ENCODE measurements at regions not wholly inside any gene's neighbourhood (a gene's known extent, or its start where the extent isn't known, plus 50 kb on each side); places are given as distances from the start of the nearest gene placed in this dataset.

DNA sequence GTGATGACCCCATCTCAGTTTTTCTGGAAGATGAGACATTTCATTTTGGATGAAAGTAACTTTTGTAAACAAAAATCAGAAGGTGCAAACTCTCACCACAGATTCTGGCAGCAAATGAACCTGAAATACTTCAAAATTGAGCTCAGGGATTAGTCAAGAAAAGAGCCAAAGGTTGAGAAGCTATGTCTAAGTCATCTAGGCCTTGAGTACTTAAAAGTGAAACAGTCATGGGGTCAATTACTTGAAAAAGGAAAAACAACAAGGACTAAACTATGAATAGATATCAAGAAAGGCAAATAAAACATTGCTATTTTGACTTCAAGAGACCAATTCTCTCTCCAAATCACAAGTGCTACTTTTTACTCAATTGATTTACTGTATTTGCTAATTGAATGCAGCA is 285.1 kb downstream of the RBM43 start:
- DNase-seq, result no peak

DNA sequence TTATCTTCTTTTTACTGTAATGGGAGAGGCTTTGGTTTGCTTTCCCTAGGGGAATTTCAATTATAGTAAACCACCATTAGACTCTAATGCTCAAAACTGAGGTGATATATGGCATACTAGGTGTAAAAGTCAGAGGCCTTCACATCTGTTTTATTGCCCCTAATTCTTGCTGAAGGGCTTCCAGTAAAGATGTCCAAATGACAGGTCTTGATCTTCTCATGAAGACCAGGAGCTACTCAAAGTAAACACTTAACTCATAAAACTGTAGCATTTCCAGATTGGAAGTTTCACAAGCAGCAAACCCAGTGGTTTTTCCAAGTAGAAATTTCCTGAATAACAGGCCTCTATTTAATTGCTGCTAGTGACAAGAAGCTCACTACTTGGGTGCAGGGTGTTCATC is 286.8 kb downstream of the RBM43 start:
- no peak for DNase-seq

DNA sequence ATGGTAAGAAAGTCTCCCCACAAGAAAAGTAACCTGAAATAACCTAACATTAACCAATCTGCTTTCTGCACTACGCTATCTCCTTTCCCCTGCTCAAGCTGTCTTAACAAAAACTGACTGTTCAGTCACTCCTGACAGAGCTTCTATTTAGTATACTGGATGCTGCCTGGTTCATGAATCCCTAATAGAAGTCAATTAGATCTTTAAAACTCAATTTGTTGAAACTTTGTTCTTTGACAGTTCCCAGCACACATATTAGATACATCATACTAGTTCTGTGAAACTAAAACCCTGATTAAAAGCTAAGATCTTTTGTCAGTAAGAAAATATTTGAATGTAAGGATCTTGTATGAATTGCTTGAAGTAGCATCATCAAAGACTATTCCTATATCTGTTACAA is 287.4 kb downstream of the RBM43 start:
- no peak for DNase-seq

DNA sequence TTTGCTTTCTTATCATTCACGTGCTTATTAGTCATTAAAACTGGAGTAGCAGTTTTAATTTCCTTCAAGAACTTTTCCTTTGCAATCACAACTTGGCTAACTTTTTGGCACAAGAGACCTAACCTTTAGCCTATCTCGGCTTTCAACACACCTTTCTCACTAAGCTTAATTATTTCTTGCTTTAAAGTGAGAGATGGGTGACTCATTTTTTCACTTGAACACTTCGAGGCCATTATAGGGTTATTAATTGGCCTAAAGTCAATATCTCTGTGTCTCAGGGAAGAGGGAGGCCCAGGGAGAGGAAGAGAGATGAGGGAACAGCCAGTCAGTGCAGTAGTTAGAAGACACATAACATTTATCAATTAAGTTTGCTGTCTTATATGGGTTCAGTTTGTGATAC is 289.8 kb downstream of the RBM43 start:
- no peak for DNase-seq

DNA sequence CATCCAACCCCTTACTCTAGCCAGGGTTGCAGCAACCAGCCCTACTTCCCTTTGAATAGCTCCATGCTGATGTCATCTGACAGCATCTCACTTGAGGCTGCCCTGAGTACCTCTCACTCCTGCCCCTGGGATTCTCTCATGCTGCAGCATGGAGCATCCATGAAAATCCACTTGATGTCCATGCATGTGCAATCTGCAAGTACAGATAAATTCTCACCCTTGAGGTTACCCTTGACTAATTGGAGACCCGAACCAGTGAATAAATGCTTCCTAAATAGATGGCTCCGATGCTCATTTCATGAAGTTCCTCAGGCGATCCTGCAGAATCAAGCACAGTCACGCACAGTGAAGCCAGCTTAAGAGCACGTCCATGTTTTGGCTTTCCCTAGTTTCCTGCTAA is 298.3 kb downstream of the RBM43 start:
- DNase-seq, result no peak

DNA sequence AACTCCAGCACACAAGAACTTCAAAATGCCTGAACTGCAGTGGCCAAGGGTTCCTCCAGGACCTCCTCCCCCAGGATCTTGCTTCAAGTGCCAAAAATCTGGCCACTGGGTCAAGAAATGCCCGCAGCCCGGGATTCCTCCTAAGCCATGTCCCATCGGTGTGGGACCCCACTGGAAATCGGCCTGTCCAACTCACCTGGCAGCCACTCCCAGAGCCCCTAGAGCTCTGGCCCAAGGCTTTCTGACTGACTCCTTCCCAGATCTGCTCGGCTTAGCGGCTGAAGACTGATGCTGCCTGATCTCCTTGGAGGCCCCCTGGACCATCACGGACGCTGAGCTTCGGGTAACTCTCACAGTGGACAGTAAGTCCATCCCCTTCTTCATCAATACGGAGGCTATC is 306.4 kb downstream of the RBM43 start:
- no peak for DNase-seq

DNA sequence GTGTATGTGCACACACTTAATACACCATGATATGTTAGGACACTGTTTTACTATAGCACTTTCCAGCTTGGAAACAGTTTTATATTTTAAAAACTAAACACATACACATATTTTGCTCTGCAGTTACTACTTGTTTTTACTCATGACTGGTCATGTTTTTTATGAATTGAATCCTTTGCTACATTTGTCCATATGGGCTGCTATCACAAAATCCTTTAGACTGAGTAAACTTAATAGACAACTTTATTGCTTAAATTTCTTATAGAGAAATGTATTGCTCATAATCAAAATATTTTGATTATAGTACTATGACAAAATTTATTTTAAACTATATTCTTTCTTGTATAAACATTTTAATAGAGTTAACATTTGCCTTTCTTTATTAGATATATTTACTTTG is 314.8 kb downstream of the RBM43 start:
- DNase-seq, result no peak

DNA sequence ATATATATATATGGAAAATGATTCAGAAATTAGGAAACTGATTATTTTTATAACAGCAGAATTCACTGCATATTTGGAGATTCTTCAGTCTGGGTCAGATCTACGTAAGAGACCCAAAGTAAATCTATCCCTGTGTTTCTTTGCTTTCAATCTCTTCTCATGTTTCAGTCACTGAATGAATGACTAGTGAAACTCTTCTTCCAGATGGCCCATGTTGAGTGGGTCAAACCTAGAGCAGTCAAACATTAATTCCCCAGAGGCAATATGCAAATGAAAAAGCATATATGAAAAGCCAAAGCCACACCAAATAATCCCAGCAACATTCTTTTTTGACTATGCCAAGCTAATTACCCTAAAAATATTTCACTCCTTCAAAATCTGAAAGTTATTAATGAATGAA is 317.3 kb downstream of the RBM43 start:
- DNase-seq, result no peak

DNA sequence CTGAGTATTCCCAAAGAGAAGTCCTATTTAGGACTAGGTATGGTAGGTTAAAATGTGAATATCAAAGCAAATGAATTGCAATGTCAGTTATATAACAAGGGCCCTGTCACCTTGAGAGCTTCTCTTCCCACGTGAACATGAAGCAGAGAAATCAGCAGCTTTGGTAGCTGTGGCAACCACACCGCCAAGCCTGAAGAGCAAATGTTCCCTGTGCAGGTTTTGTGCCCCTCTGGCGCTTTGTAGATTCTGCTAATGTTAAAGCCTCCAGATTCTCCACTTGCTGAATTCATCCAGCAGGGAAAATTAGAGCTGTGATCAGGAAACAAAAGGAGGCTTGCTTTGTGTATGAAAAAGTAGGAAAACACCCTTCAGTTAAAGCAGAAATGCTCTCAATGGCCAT is 322.6 kb downstream of the RBM43 start:
- DNase-seq, result no peak

DNA sequence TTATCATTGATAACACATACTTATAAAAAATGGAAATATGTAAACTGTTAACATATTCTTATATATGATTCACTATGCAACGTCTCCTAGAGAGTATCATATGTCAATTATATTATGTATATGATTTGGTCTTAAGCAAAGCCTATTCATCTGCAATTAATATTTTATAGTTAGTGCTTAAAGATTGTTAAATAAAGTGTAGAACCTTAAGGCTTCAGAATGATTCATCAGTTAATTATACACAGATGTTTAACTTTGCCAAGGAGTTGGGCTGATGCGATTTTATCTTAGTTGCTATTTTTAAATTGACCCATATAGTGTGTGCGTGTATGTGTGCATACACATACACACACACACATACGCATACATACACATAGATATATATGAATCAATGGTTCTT is 323.1 kb downstream of the RBM43 start:
- DNase-seq, result no peak

DNA sequence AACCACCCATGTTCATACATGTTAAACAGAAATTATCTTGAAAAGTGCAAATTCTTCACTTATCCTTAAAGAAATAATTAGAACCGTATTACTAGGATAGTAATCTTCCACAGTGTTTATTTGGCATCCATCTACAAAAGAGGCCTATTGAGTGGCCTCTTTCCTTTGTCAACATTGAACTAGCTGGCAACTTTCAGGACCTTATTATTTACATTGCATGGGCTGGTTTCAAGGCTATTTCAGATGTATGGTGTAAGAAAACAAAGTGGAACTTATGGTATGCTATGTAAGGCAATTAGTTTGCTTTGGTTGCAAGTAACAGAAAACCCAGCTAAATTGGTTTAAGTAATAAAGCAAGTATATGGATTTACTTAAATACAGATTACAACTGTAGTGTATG is 324.6 kb downstream of the RBM43 start:
- DNase-seq, result no peak

DNA sequence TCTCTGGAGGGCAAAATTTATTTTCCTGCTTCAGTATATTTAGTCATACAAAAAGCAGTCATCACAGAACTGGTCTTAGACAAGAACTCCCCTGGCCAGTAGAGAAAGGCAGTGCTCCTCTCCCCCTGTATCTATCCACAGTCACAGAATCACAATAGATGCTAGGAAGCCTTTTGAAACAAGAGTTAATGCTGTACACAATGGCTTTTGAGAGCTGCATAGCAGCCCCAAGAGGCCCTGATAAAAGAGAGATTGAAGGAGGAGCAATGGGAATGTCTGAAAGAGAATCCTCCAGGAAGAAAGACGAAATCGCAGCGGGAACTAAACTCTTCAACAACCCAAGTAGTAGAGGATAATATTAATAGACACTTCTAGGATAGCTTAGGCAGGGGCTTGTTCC is 330.2 kb downstream of the RBM43 start:
- no peak for DNase-seq

DNA sequence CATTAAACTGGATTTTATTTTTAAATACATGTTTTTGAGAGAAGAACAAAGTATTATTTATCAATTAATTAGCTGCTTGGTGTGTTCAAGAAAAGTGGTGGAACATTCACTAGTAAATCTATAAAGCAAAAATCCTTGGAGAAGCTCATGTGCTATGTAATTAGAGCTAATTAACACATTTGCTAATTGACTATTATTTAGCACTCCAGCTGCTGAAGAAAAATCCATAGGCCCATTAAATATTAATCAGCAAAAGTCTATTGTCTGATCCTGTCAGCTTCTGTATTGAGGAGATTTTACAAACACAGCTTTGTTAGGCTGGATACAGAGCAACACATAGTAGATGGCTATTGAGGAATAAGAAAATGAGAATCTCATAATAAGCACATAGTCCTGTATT is 336.1 kb downstream of the RBM43 start:
- no peak for DNase-seq

DNA sequence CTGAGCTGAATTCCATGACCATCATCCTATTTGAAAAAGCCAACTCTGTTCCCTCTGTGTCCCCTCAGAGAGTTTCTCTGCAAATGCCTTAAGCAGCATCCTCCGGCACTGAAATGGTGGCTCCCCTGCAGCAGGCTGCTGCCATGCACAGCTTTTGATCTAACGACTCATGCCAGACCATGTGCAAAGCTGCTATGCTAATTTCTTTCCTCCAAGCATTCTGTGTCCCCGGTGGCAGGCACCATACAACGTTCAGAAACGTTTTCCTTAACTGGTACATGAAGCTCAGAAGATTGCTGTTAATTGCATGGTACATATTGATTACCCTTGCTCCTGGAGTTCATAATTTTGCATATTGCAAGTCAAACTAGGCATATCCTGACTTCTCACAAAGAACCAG is 336.8 kb downstream of the RBM43 start:
- no peak for DNase-seq

DNA sequence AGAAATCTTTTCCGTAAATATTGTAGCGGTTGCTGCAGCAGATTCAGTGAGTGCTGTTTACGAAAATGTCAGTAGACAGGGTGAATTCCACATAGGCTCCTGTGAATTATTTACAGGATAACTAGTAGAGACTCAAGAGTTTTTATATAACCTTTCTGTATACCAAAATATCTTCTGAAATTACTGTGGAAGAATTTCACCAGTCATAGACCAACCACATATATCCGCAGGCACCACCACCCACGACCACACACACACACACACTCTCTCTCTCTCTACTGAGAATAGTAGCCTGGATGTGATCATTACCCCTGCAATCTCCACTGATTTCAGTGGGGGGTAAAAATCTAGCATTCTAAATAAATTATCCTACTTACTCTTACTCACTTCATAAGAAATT is 341.8 kb downstream of the RBM43 start:
- DNase-seq, result no peak

DNA sequence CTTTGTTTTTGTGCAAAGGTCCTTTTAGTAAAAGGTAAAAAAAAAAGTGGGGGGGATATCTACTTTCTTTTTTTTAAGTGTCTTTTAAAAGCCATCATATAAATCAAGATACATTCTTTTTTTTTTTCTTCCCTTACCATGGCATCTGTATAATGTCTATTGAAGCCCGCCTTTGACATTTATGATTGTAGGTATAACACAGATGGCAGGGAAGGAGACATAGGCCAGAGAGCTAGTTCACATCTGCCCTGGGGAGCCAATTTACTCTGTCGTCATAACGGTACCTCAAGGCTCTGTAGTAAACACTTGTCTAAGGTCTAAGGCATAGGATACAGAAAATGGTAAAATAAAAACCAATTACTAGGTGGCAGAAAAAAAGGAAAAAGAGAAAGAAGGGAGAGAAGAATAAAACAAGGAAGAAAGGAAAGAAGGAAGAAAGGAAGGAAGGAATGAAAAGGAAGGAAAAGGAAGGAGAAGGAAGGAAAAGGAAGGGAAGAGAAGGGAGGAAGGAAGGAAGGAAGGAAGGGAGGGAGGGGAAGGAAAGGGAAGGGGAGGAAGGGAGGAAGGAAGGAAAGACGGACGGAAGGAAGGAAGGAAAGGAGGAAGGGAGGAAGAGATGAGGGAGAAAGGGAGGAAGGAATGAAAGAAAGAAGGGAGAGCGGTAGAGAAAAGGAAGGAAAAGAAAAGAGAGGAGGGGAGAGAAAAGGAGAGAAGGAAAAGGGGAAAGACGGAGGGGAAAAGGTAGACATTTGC is 343.5 kb downstream of the RBM43 start:
- DNase-seq, result no peak

DNA sequence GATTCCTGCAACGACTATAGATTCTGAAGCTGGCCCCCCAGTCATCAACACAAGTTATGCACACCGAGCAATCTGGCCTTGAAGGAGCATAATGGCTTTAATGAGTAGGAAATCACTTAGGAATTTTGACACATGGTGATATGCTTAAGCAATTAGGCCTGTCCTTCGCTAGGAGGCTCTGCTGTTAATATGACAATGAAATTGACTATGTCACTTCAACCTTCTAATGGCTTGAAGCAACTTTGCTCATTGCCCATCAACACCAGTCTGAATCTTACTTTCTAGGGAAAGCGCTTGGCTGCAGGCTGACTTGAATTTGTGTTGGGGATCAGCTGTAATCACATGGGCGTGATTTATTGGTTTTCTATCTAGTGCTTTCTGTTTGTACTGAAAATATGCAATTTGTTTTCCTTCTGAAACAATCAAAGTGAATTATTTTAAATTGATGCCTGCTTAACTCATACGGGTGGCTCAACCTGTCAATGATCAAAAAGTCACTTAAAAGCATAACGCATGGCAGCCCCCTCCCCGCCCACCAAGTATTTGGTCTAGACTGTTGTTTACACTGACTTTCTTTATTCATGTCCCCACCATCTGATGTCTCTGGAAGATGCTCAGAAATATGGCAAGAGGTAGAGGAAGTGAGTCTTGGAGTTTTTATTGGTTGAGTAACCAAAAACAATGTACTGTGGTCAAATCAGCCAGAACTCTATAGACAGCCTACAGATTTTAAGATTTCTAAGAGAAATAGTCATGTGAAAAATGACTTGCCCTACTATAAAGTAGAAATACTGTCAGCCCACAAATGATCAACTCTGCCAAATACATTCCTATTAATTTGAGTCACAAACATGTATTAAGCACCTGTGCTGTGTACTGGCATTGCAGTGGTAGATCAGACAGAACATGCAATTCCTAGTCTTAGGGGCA is 344.9 kb downstream of the RBM43 start:
- DNase-seq, result no peak

DNA sequence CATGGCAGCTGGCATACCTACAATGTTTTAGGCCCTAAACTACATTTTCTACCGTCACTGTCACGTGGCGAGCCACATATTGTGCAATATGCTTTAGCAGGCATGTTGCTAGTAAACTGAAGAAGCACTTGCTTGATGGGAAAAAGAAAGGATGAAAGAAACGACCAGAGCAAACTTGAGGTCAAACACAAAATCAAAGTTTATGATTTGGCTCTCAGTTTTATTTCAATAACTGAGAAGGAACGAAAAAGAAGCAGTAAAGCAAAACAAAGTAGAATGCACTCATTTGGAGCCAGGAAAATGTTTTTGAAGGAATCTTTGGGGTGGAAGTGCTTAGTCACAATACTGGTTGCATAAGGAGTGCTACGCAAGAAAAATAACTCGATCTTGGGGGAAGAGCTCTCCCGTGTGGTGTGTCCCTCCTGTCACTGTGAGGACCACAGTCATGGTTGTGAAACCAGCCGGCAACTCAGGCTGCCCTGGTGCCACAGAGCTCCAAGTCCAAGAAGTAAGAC is 349.8 kb downstream of the RBM43 start:
- DNase-seq, result no peak

DNA sequence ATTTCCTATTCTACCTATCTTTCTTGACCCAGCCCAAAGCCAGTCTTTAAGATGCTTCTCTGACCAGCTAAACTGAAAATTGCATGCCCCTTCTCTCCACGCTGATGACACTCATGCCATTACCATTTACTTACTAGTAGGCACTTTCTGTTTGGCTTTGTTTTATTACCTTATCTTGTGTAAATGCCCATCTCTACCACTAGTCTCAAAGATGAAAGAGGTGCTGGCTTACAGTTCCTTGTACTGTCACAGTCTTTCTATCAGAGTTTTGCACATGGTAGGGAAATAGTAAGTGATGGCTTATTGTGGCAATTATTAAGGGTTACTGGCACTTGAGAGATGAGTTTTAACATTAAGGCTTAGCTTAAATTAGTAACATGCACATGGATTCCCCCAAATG is 352.1 kb downstream of the RBM43 start:
- DNase-seq, result no peak

DNA sequence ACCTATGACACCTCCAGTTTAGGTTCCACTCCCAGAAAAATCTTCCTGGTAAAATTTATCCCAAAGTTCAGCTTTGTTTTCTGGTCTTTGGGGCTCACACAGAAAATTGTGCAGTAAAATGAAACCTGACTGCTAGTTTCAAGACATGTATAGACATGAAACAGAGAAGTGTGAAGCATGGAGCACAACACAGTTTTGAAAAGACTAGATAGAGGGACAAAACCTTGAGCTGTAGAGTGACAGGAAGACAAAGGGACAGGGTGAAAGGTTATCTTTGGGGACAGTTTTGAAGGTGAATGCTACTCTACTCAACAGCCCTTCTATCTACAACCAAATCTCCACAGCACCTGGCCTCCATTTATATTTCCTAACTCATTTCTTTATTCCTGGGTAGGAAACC is 352.6 kb downstream of the RBM43 start:
- DNase-seq, result no peak

DNA sequence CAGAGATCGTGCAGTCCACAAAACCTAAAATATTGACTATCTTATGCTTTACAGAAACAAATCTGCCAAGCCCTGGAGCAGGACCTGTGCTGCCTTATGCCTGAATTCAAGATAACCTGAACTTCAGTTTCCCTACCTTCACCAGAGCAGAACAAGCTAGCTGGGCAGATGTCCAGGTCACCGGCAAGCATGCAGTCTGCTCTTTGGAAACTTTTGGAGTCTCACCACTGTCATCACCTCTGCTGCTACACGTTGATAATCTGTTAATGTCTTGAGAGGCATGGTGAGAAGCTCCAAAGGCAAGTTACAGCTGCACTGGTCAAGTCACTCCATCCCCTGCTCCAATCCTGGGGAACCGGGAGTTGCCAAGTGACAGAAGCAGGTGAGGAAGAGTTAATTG is 354.2 kb downstream of the RBM43 start:
- DNase-seq, result no peak

DNA sequence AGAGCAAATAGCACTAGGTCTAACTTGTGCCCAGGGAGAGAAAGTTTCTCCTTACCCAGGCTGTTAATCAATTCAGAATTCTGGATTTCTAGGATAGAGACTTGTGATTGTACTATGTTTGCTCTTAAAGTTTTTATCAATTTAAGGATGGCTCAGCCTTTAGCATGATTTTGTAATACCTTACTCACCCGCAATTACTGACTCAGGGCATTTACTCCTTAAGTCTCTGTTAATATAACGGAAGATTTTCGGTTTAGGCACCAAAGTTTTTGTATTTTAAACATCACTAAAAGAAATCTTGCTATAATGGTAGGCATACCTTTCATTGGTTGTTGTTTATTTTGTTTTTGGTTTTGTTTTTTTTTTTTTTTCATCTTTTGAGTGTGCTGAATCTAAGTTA is 358.2 kb downstream of the RBM43 start:
- DNase-seq, result no peak

DNA sequence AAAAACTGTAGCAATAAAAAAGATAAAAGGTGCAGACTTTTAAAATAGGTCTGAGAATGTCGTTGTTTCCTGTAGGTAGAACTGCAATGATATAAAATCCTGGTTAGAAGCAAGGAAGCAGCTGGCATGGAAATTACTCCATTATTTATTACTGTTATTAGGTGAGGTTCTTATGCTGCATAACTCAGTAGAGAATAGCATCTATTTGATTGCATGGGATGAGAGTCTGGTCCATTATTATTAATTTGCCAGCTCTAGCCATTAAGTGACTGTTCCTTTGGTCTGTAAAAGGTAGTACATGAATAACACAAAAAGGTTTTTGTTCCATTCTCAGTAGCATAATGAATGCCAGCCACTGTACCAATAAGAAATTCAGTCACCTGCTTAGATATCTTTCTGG is 358.6 kb downstream of the RBM43 start:
- DNase-seq, result no peak

DNA sequence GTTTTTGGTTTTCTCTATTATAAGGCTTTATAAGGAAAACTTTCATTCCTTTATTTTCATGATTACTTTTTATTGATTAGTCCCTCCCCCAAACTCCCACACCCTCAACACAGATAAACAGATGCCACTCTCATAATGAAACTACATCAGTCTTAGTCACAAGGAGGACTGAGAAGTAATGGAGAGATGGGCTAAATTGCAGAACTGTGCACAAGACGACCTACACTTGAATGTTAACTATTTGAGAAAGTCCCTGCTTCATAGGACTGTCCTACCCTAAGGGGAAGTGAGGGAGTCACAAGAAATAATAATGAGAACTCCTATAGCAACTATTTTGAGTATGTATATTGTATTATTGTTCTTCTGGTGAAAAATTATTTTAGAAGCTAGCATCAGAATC is 360.8 kb downstream of the RBM43 start:
- DNase-seq, result no peak
